Thyroid gland (tissue), 4 donors: ENCODE measurements at regions not wholly inside any gene's neighbourhood (a gene's known extent, or its start where the extent isn't known, plus 50 kb on each side); places are given as distances from the start of the nearest gene placed in this dataset.

ENCODE experiments used
- POLR2A ChIP-seq, 2 donors: fragments of 450-650 bp; IDR thresholded peaks; one replicate each; pipeline ENCODE4 v1.6.1; 2017; ENCODE audit warnings: antibody characterized with exemption in 2 of 2, mild to moderate bottlenecking in 2 of 2, moderate library complexity in 1 of 2
- TF ChIP-seq, protein P1 (sequence below), 6 experiments: fragments of 200-600 bp in 3 of 6; fragments of 450-650 bp in 3 of 6; sonication (generic) in 3 of 6; IDR thresholded peaks; one replicate each; pipeline ENCODE4 v1.5.1; 2016 to 2019; ENCODE audit warnings: antibody characterized with exemption in 6 of 6, mild to moderate bottlenecking in 2 of 6, inconsistent platforms in 1 of 6, moderate library complexity in 1 of 6

DNA sequence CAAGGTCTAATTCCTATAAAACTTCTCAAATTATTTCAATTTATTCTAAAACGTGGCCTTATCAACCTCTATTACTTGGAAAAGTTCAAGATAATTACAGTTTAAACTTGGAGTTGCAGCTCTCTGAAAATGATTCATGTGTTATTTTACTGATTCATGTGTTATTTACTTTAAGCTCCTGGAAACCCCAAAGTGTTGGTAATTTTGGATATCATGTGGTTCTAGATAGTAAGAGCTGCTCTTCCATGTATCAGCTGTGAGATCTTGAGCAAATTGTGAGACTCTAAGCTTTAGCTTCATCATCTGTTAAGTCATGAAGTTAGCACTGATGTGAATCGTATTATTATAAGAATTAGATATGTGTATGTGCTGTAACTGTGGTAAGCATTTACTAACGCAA lies 749.2 kb downstream of the TLE4 start:
- no peak for TF ChIP-seq POLR2A (IDR thresholded peaks at IDR 0.05)
- TF ChIP-seq, protein P1, sequence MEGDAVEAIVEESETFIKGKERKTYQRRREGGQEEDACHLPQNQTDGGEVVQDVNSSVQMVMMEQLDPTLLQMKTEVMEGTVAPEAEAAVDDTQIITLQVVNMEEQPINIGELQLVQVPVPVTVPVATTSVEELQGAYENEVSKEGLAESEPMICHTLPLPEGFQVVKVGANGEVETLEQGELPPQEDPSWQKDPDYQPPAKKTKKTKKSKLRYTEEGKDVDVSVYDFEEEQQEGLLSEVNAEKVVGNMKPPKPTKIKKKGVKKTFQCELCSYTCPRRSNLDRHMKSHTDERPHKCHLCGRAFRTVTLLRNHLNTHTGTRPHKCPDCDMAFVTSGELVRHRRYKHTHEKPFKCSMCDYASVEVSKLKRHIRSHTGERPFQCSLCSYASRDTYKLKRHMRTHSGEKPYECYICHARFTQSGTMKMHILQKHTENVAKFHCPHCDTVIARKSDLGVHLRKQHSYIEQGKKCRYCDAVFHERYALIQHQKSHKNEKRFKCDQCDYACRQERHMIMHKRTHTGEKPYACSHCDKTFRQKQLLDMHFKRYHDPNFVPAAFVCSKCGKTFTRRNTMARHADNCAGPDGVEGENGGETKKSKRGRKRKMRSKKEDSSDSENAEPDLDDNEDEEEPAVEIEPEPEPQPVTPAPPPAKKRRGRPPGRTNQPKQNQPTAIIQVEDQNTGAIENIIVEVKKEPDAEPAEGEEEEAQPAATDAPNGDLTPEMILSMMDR (IDR thresholded peaks at IDR 0.05): no peak
